HUES48 (cell line): ENCODE measurements at regions not wholly inside any gene's neighbourhood (a gene's known extent, or its start where the extent isn't known, plus 50 kb on each side); places are given as distances from the start of the nearest gene placed in this dataset.
"Not testable (repeated sequence)": the region's sequence is repeated elsewhere in the genome, so short reads cannot be mapped to it uniquely, and the experiment has no call there.

Source experiments
- H3K27ac ChIP-seq: one replicate; pipeline ENCODE4 v1.7.0; 2013; ENCODE audit warnings: low read depth, low read length, inconsistent platforms
- H3K27me3 ChIP-seq: 2 replicates; pipeline ENCODE4 v1.6.1; 2013; ENCODE audit warnings: mild to moderate bottlenecking, low read length; ENCODE audit not compliant: control insufficient read depth, insufficient read depth
- H3K36me3 ChIP-seq: 2 replicates; pipeline ENCODE4 v1.6.1; 2013; ENCODE audit warnings: low read length; ENCODE audit not compliant: control insufficient read depth, insufficient read depth
- H3K4me1 ChIP-seq: 2 replicates; pipeline ENCODE4 v1.6.1; 2013; ENCODE audit warnings: mild to moderate bottlenecking, low read length; ENCODE audit not compliant: control insufficient read depth, insufficient read depth
- H3K4me3 ChIP-seq: 2 replicates; pipeline ENCODE4 v1.5.1; 2013; ENCODE audit warnings: mild to moderate bottlenecking, low read depth, low read length
- H3K9ac ChIP-seq: 2 replicates; pipeline ENCODE4 v1.6.1; 2013; ENCODE audit warnings: mild to moderate bottlenecking, low read depth, low read length, moderate library complexity
- H3K9me3 ChIP-seq: 2 replicates; pipeline ENCODE4 v1.6.1; 2013; ENCODE audit warnings: low read length; ENCODE audit not compliant: control insufficient read depth, insufficient read depth

- Histone ChIP-seq H3K9ac (no peak overlapping the region), H3K9me3 (no peaks in the 10 kb centered on the region), H3K4me3 (no peak overlapping the region), H3K27me3 (no peaks in the 10 kb centered on the region), H3K36me3 (no peaks in the 10 kb centered on the region), H3K27ac (no peak overlapping the region), H3K4me1 (no peaks in the 10 kb centered on the region)
These were observed 296.9 kb upstream of the GOT2 start for GRCh38 chr16:59030923-59031485.

- Histone ChIP-seq H3K4me1 (no peaks in the 10 kb centered on the region), H3K27ac (no peak overlapping the region), H3K9me3 (no peaks in the 10 kb centered on the region), H3K4me3 (no peak overlapping the region), H3K36me3 (no peaks in the 10 kb centered on the region), H3K27me3 (no peaks in the 10 kb centered on the region), H3K9ac (no peak overlapping the region)
These were observed 287.6 kb upstream of the GOT2 start for GRCh38 chr16:59021751-59022150.

GRCh38 chr16:59013930-59014329 lies 279.8 kb upstream of the GOT2 start:
- no peaks in the 10 kb centered on the region for H3K4me1 ChIP-seq
- no peak overlapping the region for H3K9ac ChIP-seq
- no peak overlapping the region for H3K27ac ChIP-seq
- no peaks in the 10 kb centered on the region for H3K36me3 ChIP-seq
- H3K9me3 ChIP-seq: no peaks in the 10 kb centered on the region
- H3K27me3 ChIP-seq: no peaks in the 10 kb centered on the region
- no peak overlapping the region for H3K4me3 ChIP-seq

GRCh38 chr16:58999762-59000161 lies 265.6 kb upstream of the GOT2 start:
- Histone ChIP-seq H3K9ac (no peak overlapping the region), H3K36me3 (no peaks in the 10 kb centered on the region), H3K4me1 (no peaks in the 10 kb centered on the region), H3K27ac (no peak overlapping the region), H3K4me3 (no peak overlapping the region), H3K9me3 (no peaks in the 10 kb centered on the region), H3K27me3 (no peaks in the 10 kb centered on the region)

GRCh38 chr16:58992755-58993154 lies 258.6 kb upstream of the GOT2 start:
- H3K4me1 ChIP-seq, H3K27me3 ChIP-seq, H3K4me3 ChIP-seq, H3K36me3 ChIP-seq, H3K9me3 ChIP-seq, H3K27ac ChIP-seq, H3K9ac ChIP-seq: not testable (repeated sequence)

- not testable (repeated sequence) for H3K9ac ChIP-seq, H3K27ac ChIP-seq, H3K36me3 ChIP-seq, H3K27me3 ChIP-seq, H3K4me1 ChIP-seq, H3K9me3 ChIP-seq
- peak overlapping the region; percentile 46; the same call in 1 of the 2 replicates for H3K4me3 ChIP-seq
These were observed 249.3 kb upstream of the GOT2 start for GRCh38 chr16:58983181-58983965.

GRCh38 chr16:58970775-58971174 lies 236.7 kb upstream of the GOT2 start:
- Histone ChIP-seq H3K4me1 (no peaks in the 10 kb centered on the region), H3K9me3 (no peaks in the 10 kb centered on the region), H3K27ac (no peak overlapping the region), H3K27me3 (no peaks in the 10 kb centered on the region), H3K4me3 (no peak overlapping the region), H3K36me3 (no peaks in the 10 kb centered on the region), H3K9ac (no peak overlapping the region)

- Histone ChIP-seq H3K9me3 (no peaks in the 10 kb centered on the region), H3K36me3 (no peaks in the 10 kb centered on the region), H3K4me3 (no peak overlapping the region), H3K9ac (no peak overlapping the region), H3K4me1 (peaks cover 16% of the 10 kb centered on the region), H3K27ac (no peak overlapping the region), H3K27me3 (no peaks in the 10 kb centered on the region)
These were observed 229.4 kb upstream of the GOT2 start for GRCh38 chr16:58963479-58963878.

- Histone ChIP-seq H3K36me3 (no peaks in the 10 kb centered on the region), H3K4me3 (no peak overlapping the region), H3K4me1 (peaks cover 19% of the 10 kb centered on the region), H3K27ac (no peak overlapping the region), H3K9me3 (no peaks in the 10 kb centered on the region), H3K9ac (no peak overlapping the region), H3K27me3 (no peaks in the 10 kb centered on the region)
These were observed 228.7 kb upstream of the GOT2 start for GRCh38 chr16:58962811-58963210.

- peaks cover 19% of the 10 kb centered on the region for H3K4me1 ChIP-seq
- H3K27ac ChIP-seq: no peak overlapping the region
- H3K9me3 ChIP-seq: no peaks in the 10 kb centered on the region
- no peaks in the 10 kb centered on the region for H3K36me3 ChIP-seq
- no peak overlapping the region for H3K4me3 ChIP-seq
- no peak overlapping the region for H3K9ac ChIP-seq
- no peaks in the 10 kb centered on the region for H3K27me3 ChIP-seq
These were observed 226.4 kb upstream of the GOT2 start for GRCh38 chr16:58960484-58960883.

- H3K36me3 ChIP-seq: no peaks in the 10 kb centered on the region
- H3K27ac ChIP-seq: no peak overlapping the region
- no peak overlapping the region for H3K9ac ChIP-seq
- H3K4me3 ChIP-seq: no peak overlapping the region
- no peaks in the 10 kb centered on the region for H3K9me3 ChIP-seq
- peaks cover 19% of the 10 kb centered on the region for H3K4me1 ChIP-seq
- no peaks in the 10 kb centered on the region for H3K27me3 ChIP-seq
These were observed 225.9 kb upstream of the GOT2 start for GRCh38 chr16:58960034-58960433.
